SK-N-SH (cell line): ENCODE measurements at regions not wholly inside any gene's neighbourhood (a gene's known extent, or its start where the extent isn't known, plus 50 kb on each side); places are given as distances from the start of the nearest gene placed in this dataset.

Experiments
- CTCF ChIA-PET: fragments of 300-600, 350-600 bp; formaldehyde crosslinking; extraction: SDS; loops from one replicate; lab custom pipeline; 2021; lab: Yijun Ruan, JAX
- POLR2A ChIA-PET: fragments of 350-600 bp; sonication (Branson Sonifier 250); formaldehyde crosslinking; extraction: SDS; loops from one replicate; lab custom pipeline; 2020; ENCODE audit warnings: antibody characterized with exemption, inconsistent platforms; lab: Yijun Ruan, JAX
- DNase-seq: peaks from one replicate; pipeline ENCODE4 v3.0.0; 2012
- H2AFZ ChIP-seq: fragments of 200-600 bp; sonication (generic); 2 replicates; pipeline ENCODE4 v1.8.1; 2016; ENCODE audit warnings: antibody characterized with exemption, mild to moderate bottlenecking, low read depth
- H3F3A ChIP-seq: fragments of 200-600 bp; sonication (generic); replicated peaks from 2 replicates; pipeline ENCODE3; 2016; ENCODE audit warnings: antibody characterized with exemption, mild to moderate bottlenecking; ENCODE audit not compliant: insufficient read depth
- H3K27ac ChIP-seq, 2 experiments: fragments of 200-500 bp in 1 of 2; fragments of 200-600 bp in 1 of 2; sonication (Bioruptor generic) in 1 of 2; sonication (generic), shearing (Covaris generic) in 1 of 2; 2 replicates each; pipeline versions ENCODE4 v1.5.1 to v1.6.1; 2014 to 2016; ENCODE audit warnings: low read depth in 2 of 2, inconsistent platforms in 1 of 2, low read length in 1 of 2, mild to moderate bottlenecking in 1 of 2, mixed read lengths in 1 of 2
- H3K27me3 ChIP-seq: fragments of 200-600 bp; sonication (generic), shearing (Covaris generic); 2 replicates; pipeline ENCODE4 v1.6.1; 2016; ENCODE audit warnings: mixed run types; ENCODE audit not compliant: insufficient read depth
- H3K36me3 ChIP-seq, 2 experiments: fragments of 200-500 bp in 1 of 2; fragments of 200-600 bp in 1 of 2; sonication (Bioruptor generic) in 1 of 2; sonication (generic) in 1 of 2; replicated peaks in 1 of 2; 2 replicates each; pipeline versions ENCODE3 to v1.5.1; 2014 to 2016; ENCODE audit warnings: low read length in 1 of 2, mild to moderate bottlenecking in 1 of 2; ENCODE audit not compliant: insufficient read depth in 2 of 2, control insufficient read depth in 1 of 2
- H3K4me1 ChIP-seq, 2 experiments: fragments of 200-500 bp in 1 of 2; fragments of 200-600 bp in 1 of 2; sonication (Bioruptor generic) in 1 of 2; sonication (generic), shearing (Covaris generic) in 1 of 2; 2 replicates each; pipeline versions ENCODE4 v1.5.1 to v1.6.1; 2014 to 2016; ENCODE audit warnings: low read depth in 1 of 2, low read length in 1 of 2, mixed run types in 1 of 2; ENCODE audit not compliant: insufficient read depth in 2 of 2, control insufficient read depth in 1 of 2
- H3K4me2 ChIP-seq: fragments of 200-600 bp; sonication (generic), shearing (Covaris generic); 2 replicates; pipeline ENCODE4 v1.6.1; 2017; ENCODE audit warnings: mixed run types
- H3K4me3 ChIP-seq, 2 experiments: fragments of 200-500 bp in 1 of 2; fragments of 200-600 bp in 1 of 2; sonication (Bioruptor generic) in 1 of 2; sonication (generic), shearing (Covaris generic) in 1 of 2; 2 replicates each; pipeline versions ENCODE4 v1.5.1 to v1.8.1; 2014 to 2016; ENCODE audit warnings: low read depth in 2 of 2, inconsistent platforms in 1 of 2, low read length in 1 of 2, mild to moderate bottlenecking in 1 of 2, mixed read lengths in 1 of 2, moderate library complexity in 1 of 2
- H3K79me2 ChIP-seq: fragments of 200-600 bp; sonication (generic); 2 replicates; pipeline ENCODE4 v1.8.1; 2017; ENCODE audit warnings: mild to moderate bottlenecking; ENCODE audit not compliant: insufficient read depth
- H3K9ac ChIP-seq: fragments of 200-600 bp; sonication (generic); 2 replicates; pipeline ENCODE4 v1.6.1; 2017; ENCODE audit warnings: mixed run types
- H3K9me2 ChIP-seq: fragments of 200-600 bp; sonication (generic); 2 replicates; pipeline ENCODE4 v1.6.1; 2017; ENCODE audit warnings: mixed run types
- H3K9me3 ChIP-seq: fragments of 200-600 bp; sonication (generic); 2 replicates; pipeline ENCODE4 v1.6.1; 2017; ENCODE audit warnings: mixed run types, mild to moderate bottlenecking, moderate library complexity
- H4K20me1 ChIP-seq: fragments of 200-600 bp; sonication (generic); 2 replicates; pipeline ENCODE4 v1.6.1; 2017; ENCODE audit warnings: mild to moderate bottlenecking, mixed run types; ENCODE audit not compliant: insufficient read depth
- CHD2 ChIP-seq: fragments of 150-350 bp; IDR thresholded peaks from 2 replicates; pipeline ENCODE4 v1.6.1; 2018; ENCODE audit warnings: low read length; ENCODE audit not compliant: partially characterized antibody
- EP300 ChIP-seq, 2 experiments: IDR thresholded peaks; 2 replicates each; pipeline versions ENCODE4 v1.4.0 to v1.6.1; 2012; ENCODE audit warnings: borderline replicate concordance in 1 of 2, low read depth in 1 of 2, low read length in 1 of 2
- GABPA ChIP-seq: IDR thresholded peaks from 2 replicates; pipeline ENCODE4 v1.4.0; 2012; ENCODE audit warnings: low read depth, mild to moderate bottlenecking
- MEF2A ChIP-seq: IDR thresholded peaks from 2 replicates; pipeline ENCODE4 v1.4.0; 2012; ENCODE audit warnings: low read depth, borderline replicate concordance
- NRF1 ChIP-seq: IDR thresholded peaks from 2 replicates; pipeline ENCODE4 v1.6.1; 2012; ENCODE audit warnings: low read depth, mild to moderate bottlenecking, low read length
- SMC3 ChIP-seq: IDR thresholded peaks from 2 replicates; pipeline ENCODE4 v1.6.1; 2012; ENCODE audit warnings: low read depth, low read length, improper control_type of control experiment
- TAF1 ChIP-seq: IDR thresholded peaks from 2 replicates; pipeline ENCODE4 v1.6.1; 2012; ENCODE audit warnings: low read depth, mild to moderate bottlenecking, low read length, moderate library complexity, borderline replicate concordance
- TEAD4 ChIP-seq: IDR thresholded peaks from 2 replicates; pipeline ENCODE4 v1.4.0; 2012; ENCODE audit warnings: mild to moderate bottlenecking, borderline replicate concordance; ENCODE audit not compliant: insufficient read depth
- YY1 ChIP-seq: IDR thresholded peaks from 2 replicates; pipeline ENCODE4 v1.4.0; 2012; ENCODE audit warnings: low read depth, mild to moderate bottlenecking
- WGBS: methylation state at CpG from one replicate; pipeline ENCODE4 v1.1.6; 2017; ENCODE audit warnings: low lambda C conversion rate; 5-methylcytosine and 5-hydroxymethylcytosine counted together
- TF ChIP-seq, protein P1 (sequence below): fragments of 150-350 bp; IDR thresholded peaks from 2 replicates; pipeline ENCODE4 v1.6.1; 2017; ENCODE audit warnings: antibody characterized with exemption, low read length, low read depth, borderline replicate concordance
- TF ChIP-seq, protein P2 (sequence below): IDR thresholded peaks from 2 replicates; pipeline ENCODE4 v1.6.1; 2012; ENCODE audit warnings: mild to moderate bottlenecking, low read depth, low read length, moderate library complexity
- TF ChIP-seq, protein P3 (sequence below): IDR thresholded peaks from 2 replicates; pipeline ENCODE4 v1.4.0; 2012; ENCODE audit warnings: low read depth
- TF ChIP-seq, protein P4 (sequence below): fragments of 200-600 bp; sonication (generic); IDR thresholded peaks from 2 replicates; pipeline ENCODE4 v1.6.1; 2017; ENCODE audit warnings: antibody characterized with exemption, mild to moderate bottlenecking, moderate library complexity

DNA sequence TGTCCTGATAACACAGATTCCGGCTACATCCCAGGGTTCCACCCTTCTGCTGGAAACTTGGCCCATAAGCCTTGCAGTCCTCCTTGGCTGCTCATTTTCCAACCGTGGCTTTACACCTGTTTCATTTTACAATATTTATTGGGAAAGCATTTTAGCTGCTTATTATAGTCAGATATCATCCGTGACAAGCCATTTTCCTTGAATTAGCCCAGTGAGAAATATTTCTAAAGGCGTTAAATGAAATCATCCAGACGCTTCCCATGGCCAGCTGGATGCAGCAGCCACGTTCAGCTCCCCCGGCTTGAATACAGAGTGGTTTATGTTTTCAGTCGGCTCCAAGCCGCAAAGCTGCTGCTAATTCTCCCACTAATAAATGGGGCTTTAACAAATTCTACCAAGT, 245.0 kb upstream of the PELI2 start:
- DNase-seq, result no peak
- Histone ChIP-seq H3K36me3 (no peaks in the 10 kb centered on the region), H2AFZ (no peak overlapping the region), H4K20me1 (no peaks in the 10 kb centered on the region), H3K9ac (no peak overlapping the region), H3K9me2 (no peaks in the 10 kb centered on the region), H3K4me2 (no peak overlapping the region), H3K79me2 (no peaks in the 10 kb centered on the region), H3K27me3 (peaks cover 47% of the 10 kb centered on the region), H3K4me1 (no peaks in the 10 kb centered on the region), H3F3A (no peaks in the 10 kb centered on the region), H3K4me3 (no peak overlapping the region), H3K27ac (no peak overlapping the region), H3K9me3 (no peaks in the 10 kb centered on the region)
- ChIA-PET POLR2A (no interaction called here), CTCF (no interaction called here)
- WGBS, result 16% methylated on average over 9 of the region's 9 CpGs
- TF ChIP-seq, protein P1, sequence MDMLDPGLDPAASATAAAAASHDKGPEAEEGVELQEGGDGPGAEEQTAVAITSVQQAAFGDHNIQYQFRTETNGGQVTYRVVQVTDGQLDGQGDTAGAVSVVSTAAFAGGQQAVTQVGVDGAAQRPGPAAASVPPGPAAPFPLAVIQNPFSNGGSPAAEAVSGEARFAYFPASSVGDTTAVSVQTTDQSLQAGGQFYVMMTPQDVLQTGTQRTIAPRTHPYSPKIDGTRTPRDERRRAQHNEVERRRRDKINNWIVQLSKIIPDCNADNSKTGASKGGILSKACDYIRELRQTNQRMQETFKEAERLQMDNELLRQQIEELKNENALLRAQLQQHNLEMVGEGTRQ, result no peak
- TF ChIP-seq, protein P2, sequence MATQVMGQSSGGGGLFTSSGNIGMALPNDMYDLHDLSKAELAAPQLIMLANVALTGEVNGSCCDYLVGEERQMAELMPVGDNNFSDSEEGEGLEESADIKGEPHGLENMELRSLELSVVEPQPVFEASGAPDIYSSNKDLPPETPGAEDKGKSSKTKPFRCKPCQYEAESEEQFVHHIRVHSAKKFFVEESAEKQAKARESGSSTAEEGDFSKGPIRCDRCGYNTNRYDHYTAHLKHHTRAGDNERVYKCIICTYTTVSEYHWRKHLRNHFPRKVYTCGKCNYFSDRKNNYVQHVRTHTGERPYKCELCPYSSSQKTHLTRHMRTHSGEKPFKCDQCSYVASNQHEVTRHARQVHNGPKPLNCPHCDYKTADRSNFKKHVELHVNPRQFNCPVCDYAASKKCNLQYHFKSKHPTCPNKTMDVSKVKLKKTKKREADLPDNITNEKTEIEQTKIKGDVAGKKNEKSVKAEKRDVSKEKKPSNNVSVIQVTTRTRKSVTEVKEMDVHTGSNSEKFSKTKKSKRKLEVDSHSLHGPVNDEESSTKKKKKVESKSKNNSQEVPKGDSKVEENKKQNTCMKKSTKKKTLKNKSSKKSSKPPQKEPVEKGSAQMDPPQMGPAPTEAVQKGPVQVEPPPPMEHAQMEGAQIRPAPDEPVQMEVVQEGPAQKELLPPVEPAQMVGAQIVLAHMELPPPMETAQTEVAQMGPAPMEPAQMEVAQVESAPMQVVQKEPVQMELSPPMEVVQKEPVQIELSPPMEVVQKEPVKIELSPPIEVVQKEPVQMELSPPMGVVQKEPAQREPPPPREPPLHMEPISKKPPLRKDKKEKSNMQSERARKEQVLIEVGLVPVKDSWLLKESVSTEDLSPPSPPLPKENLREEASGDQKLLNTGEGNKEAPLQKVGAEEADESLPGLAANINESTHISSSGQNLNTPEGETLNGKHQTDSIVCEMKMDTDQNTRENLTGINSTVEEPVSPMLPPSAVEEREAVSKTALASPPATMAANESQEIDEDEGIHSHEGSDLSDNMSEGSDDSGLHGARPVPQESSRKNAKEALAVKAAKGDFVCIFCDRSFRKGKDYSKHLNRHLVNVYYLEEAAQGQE, result no peak
- TF ChIP-seq MEF2A (no peak), EP300 (IDR thresholded peaks at IDR 0.05; ENCODE audit: borderline replicate concordance in 1 of 2, low read depth in 1 of 2, low read length in 1 of 2) (no peak), NRF1 (no peak), YY1 (no peak), TAF1 (no peak), TEAD4 (no peak), SMC3 (no peak), GABPA (no peak), CHD2 (no peak)
- TF ChIP-seq, protein P3, sequence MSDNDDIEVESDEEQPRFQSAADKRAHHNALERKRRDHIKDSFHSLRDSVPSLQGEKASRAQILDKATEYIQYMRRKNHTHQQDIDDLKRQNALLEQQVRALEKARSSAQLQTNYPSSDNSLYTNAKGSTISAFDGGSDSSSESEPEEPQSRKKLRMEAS, result no peak
- TF ChIP-seq, protein P4, sequence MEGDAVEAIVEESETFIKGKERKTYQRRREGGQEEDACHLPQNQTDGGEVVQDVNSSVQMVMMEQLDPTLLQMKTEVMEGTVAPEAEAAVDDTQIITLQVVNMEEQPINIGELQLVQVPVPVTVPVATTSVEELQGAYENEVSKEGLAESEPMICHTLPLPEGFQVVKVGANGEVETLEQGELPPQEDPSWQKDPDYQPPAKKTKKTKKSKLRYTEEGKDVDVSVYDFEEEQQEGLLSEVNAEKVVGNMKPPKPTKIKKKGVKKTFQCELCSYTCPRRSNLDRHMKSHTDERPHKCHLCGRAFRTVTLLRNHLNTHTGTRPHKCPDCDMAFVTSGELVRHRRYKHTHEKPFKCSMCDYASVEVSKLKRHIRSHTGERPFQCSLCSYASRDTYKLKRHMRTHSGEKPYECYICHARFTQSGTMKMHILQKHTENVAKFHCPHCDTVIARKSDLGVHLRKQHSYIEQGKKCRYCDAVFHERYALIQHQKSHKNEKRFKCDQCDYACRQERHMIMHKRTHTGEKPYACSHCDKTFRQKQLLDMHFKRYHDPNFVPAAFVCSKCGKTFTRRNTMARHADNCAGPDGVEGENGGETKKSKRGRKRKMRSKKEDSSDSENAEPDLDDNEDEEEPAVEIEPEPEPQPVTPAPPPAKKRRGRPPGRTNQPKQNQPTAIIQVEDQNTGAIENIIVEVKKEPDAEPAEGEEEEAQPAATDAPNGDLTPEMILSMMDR, result no peak
